Suprapubic skin (tissue), 4 donors: ENCODE measurements at regions not wholly inside any gene's neighbourhood (a gene's known extent, or its start where the extent isn't known, plus 50 kb on each side); places are given as distances from the start of the nearest gene placed in this dataset.

Source experiments
- EP300 ChIP-seq: sonication (generic); formaldehyde crosslinking; IDR thresholded peaks from one replicate; pipeline ENCODE4 v1.6.1; 2017; ENCODE audit warnings: antibody characterized with exemption
- POLR2AphosphoS5 ChIP-seq, 3 donors: sonication (generic); formaldehyde crosslinking; IDR thresholded peaks; one replicate each; pipeline ENCODE4 v1.6.1; 2017; ENCODE audit warnings: antibody characterized with exemption in 3 of 3
- TF ChIP-seq, protein P1 (sequence below), 2 donors: fragments of 200-600 bp in 1 of 2; fragments of 450-650 bp in 1 of 2; sonication (generic) in 1 of 2; IDR thresholded peaks; one replicate each; pipeline ENCODE4 v1.5.1; 2016 to 2019; ENCODE audit warnings: antibody characterized with exemption in 2 of 2, mild to moderate bottlenecking in 1 of 2, moderate library complexity in 1 of 2

DNA sequence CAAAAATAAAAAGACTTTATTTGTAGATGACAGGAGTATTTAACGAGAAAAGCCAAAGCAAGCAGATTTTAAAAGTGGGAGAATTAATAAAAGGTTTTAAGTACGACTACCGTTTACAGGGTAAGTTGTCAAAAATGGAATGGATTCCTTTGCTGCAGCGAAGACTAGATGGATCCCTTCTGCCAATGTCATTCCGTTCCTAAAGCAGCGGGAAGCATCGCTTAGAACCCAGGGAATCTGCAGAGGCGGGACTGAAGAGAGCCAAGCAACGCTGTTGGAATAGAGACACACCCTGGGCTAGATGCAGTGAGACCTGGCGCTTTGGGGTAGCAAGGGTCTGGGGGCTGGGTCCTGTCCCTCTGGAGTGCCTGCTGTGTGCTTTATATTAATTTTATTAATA, 303.1 kb upstream of the MKI67 start:
- TF ChIP-seq EP300 = no peak
- TF ChIP-seq POLR2AphosphoS5 (IDR thresholded peaks at IDR 0.05) = no peak
- TF ChIP-seq, protein P1, sequence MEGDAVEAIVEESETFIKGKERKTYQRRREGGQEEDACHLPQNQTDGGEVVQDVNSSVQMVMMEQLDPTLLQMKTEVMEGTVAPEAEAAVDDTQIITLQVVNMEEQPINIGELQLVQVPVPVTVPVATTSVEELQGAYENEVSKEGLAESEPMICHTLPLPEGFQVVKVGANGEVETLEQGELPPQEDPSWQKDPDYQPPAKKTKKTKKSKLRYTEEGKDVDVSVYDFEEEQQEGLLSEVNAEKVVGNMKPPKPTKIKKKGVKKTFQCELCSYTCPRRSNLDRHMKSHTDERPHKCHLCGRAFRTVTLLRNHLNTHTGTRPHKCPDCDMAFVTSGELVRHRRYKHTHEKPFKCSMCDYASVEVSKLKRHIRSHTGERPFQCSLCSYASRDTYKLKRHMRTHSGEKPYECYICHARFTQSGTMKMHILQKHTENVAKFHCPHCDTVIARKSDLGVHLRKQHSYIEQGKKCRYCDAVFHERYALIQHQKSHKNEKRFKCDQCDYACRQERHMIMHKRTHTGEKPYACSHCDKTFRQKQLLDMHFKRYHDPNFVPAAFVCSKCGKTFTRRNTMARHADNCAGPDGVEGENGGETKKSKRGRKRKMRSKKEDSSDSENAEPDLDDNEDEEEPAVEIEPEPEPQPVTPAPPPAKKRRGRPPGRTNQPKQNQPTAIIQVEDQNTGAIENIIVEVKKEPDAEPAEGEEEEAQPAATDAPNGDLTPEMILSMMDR (IDR thresholded peaks at IDR 0.05) = no peak
